Mesothelial cell of epicardium (in vitro differentiated cells): ENCODE measurements at regions not wholly inside any gene's neighbourhood (a gene's known extent, or its start where the extent isn't known, plus 50 kb on each side); places are given as distances from the start of the nearest gene placed in this dataset.

Experiments
- DNase-seq, 2 experiments: peaks; one replicate each; pipeline ENCODE4 v3.0.0; 2021; ENCODE audit warnings: low spot score in 2 of 2; ENCODE audit not compliant: unreplicated experiment in 2 of 2
- H3K27ac Mint-ChIP-seq: 2 replicates; pipeline ENCODE4 v1.8.0; 2021; ENCODE audit warnings: mixed read lengths
- H3K27me3 Mint-ChIP-seq: 2 replicates; pipeline ENCODE4 v1.8.0; 2021; ENCODE audit warnings: low read depth, mixed read lengths
- H3K36me3 Mint-ChIP-seq: 2 replicates; pipeline ENCODE4 v1.8.0; 2021; ENCODE audit warnings: mixed read lengths
- H3K4me1 Mint-ChIP-seq: 2 replicates; pipeline ENCODE4 v1.8.0; 2021; ENCODE audit warnings: mixed read lengths
- H3K4me3 Mint-ChIP-seq: 2 replicates; pipeline ENCODE4 v1.8.0; 2021; ENCODE audit warnings: mild to moderate bottlenecking, moderate library complexity, mixed read lengths
- H3K9me3 Mint-ChIP-seq: 2 replicates; pipeline ENCODE4 v1.8.0; 2021; ENCODE audit warnings: mixed read lengths
- TF ChIP-seq, protein P1 (sequence below): fragments of 200-600 bp; sonication (generic); IDR thresholded peaks from one replicate; pipeline ENCODE4 v1.5.0; 2021; ENCODE audit warnings: antibody characterized with exemption; ENCODE audit not compliant: unreplicated experiment

DNA sequence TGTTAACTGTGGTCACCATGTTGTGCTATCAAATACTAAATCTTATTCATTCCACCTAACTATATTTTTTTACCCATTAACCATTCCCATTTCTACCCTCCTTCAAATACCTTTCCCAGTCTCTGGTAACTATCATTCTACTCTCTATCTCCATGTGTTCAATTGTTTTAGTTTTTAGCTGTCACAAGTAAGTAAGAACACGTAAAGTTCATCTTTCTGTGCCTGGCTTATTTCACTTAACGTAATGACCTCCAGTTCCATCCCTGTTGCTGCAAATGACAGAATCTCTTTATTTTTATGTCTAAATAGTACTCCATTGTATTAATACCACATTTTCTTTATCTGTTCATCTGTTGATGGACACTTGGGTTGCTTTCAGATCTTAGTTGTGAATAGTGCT is 485.1 kb upstream of the CD180 start:
- Mint-ChIP-seq H3K27ac (no peak overlapping the region), H3K36me3 (no peaks in the 10 kb centered on the region), H3K27me3 (no peaks in the 10 kb centered on the region), H3K9me3 (peaks cover 36% of the 10 kb centered on the region), H3K4me1 (no peaks in the 10 kb centered on the region), H3K4me3 (no peak overlapping the region)
- TF ChIP-seq, protein P1, sequence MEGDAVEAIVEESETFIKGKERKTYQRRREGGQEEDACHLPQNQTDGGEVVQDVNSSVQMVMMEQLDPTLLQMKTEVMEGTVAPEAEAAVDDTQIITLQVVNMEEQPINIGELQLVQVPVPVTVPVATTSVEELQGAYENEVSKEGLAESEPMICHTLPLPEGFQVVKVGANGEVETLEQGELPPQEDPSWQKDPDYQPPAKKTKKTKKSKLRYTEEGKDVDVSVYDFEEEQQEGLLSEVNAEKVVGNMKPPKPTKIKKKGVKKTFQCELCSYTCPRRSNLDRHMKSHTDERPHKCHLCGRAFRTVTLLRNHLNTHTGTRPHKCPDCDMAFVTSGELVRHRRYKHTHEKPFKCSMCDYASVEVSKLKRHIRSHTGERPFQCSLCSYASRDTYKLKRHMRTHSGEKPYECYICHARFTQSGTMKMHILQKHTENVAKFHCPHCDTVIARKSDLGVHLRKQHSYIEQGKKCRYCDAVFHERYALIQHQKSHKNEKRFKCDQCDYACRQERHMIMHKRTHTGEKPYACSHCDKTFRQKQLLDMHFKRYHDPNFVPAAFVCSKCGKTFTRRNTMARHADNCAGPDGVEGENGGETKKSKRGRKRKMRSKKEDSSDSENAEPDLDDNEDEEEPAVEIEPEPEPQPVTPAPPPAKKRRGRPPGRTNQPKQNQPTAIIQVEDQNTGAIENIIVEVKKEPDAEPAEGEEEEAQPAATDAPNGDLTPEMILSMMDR = no peak
- DNase-seq = no peak

GRCh38 chr5:67680099-67680498 is 483.5 kb upstream of the CD180 start:
- Mint-ChIP-seq H3K4me3 (no peak overlapping the region), H3K36me3 (no peaks in the 10 kb centered on the region), H3K27ac (no peak overlapping the region), H3K4me1 (no peaks in the 10 kb centered on the region), H3K9me3 (peaks cover 30% of the 10 kb centered on the region), H3K27me3 (no peaks in the 10 kb centered on the region)
- TF ChIP-seq, protein P1 = no peak
- DNase-seq = no peak

DNA sequence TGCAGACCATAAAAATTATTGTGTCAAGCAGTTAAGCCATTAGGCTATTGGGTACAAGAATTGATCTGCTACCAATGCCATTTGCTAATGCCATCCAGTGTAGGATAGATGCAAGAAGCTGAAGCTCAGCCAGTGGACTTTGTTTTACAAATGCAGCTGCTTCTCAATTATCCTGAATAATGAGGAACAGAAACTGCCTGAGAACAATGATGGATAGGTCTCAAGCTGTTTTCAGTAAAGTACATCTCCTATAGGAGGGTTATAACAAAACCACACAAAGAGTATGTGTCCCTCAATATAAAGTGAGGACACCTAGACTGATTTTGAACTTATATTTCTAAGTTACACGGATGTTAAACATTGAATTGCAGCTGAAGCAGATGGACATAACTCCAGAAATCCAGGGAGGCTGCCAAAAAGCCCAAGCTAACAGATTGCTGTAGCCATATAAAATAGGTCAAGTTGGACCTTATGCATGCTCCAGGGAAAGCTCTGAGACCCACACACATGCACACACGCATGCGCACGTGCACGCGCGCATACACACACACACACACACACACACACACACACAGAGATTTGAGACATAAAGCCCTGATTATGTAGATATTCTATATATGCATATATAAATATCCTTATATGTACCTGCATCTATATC is 482.7 kb upstream of the CD180 start:
- Mint-ChIP-seq H3K4me3 (no peak overlapping the region), H3K27ac (no peak overlapping the region)

GRCh38 chr5:67678594-67678993 is 482.0 kb upstream of the CD180 start:
- H3K27me3 Mint-ChIP-seq = no peaks in the 10 kb centered on the region
- no peaks in the 10 kb centered on the region for H3K4me1 Mint-ChIP-seq
- H3K4me3 Mint-ChIP-seq = no peak overlapping the region

More for the DNA sequence above, 482.7 kb upstream of the CD180 start:
- no peak for DNase-seq
- H3K36me3 Mint-ChIP-seq = no peaks in the 10 kb centered on the region
- peaks cover 23% of the 10 kb centered on the region for H3K9me3 Mint-ChIP-seq
- TF ChIP-seq, protein P1 = no peak
- H3K27me3 Mint-ChIP-seq = no peaks in the 10 kb centered on the region
- H3K4me1 Mint-ChIP-seq = no peaks in the 10 kb centered on the region

DNA sequence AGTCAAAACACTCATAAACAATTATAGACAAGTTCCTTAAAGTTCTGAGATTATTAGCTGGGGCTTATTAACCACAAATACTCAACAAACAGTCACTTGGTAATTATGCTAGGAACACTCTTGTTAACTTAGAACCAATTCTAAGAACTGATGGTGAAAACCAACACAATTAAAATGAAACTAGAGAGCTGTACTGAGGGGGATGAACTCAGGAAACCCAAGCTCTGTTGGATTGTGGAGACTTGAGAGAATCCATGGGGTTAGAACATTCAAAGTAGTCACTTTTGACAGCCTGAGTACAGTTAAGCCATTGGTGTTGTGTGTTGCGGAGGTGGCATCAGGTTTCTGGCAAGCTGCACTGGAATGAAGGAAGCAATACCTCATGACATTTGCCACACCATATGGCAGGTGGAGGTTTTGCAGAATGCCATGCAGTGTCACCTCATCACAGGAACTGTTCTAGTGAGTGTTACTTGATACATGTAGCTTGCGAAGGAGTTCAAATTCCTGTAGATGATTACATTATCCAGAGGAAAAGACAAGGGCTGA is 480.9 kb upstream of the CD180 start:
- no peak overlapping the region for H3K4me3 Mint-ChIP-seq
- H3K36me3 Mint-ChIP-seq = no peaks in the 10 kb centered on the region
- TF ChIP-seq, protein P1 = no peak
- no peaks in the 10 kb centered on the region for H3K4me1 Mint-ChIP-seq
- H3K27me3 Mint-ChIP-seq = no peaks in the 10 kb centered on the region
- H3K9me3 Mint-ChIP-seq = peaks cover 8% of the 10 kb centered on the region
- DNase-seq = no peak
- no peak overlapping the region for H3K27ac Mint-ChIP-seq

More at GRCh38 chr5:67678594-67678993, 482.0 kb upstream of the CD180 start:
- Mint-ChIP-seq H3K9me3 (peaks cover 17% of the 10 kb centered on the region), H3K27ac (no peak overlapping the region), H3K36me3 (no peaks in the 10 kb centered on the region)
- no peak for DNase-seq
- TF ChIP-seq, protein P1 = no peak
